HG03039 (cell line): ENCODE measurements at regions not wholly inside any gene's neighbourhood (a gene's known extent, or its start where the extent isn't known, plus 50 kb on each side); places are given as distances from the start of the nearest gene placed in this dataset.
"Not testable (repeated sequence)": the region's sequence is repeated elsewhere in the genome, so short reads cannot be mapped to it uniquely, and the experiment has no call there.

ENCODE experiments used
- ATAC-seq: cut with Tn5 transposase; IDR thresholded peaks from one replicate; pipeline ENCODE4 v1.9.1; 2021; ENCODE audit warnings: mild to moderate bottlenecking, moderate library complexity; ENCODE audit not compliant: unreplicated experiment

DNA sequence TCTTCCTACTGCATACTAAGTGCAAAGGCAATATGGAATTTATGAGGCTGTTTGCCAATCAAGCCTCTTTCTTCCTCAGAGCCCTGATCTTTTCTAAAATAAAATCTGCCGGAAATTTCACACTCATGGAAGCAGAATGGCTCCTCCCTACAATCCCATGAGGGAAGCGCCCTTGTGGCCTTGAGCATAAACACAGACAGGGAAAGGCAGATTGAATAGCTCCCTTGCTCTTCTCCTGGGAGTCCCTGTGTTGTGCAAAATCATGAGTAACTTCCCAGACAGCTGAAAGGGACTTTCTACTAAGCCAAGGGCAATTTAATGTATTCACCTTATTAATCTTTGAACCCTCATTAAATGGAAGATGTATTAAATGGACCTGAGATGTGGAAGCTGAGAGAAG, 226.1 kb upstream of the PIK3R1 start:
- ATAC-seq = no peak

- no peak for ATAC-seq
Observed at GRCh38 chr5:67986761-67987160, 228.8 kb upstream of the PIK3R1 start.

DNA sequence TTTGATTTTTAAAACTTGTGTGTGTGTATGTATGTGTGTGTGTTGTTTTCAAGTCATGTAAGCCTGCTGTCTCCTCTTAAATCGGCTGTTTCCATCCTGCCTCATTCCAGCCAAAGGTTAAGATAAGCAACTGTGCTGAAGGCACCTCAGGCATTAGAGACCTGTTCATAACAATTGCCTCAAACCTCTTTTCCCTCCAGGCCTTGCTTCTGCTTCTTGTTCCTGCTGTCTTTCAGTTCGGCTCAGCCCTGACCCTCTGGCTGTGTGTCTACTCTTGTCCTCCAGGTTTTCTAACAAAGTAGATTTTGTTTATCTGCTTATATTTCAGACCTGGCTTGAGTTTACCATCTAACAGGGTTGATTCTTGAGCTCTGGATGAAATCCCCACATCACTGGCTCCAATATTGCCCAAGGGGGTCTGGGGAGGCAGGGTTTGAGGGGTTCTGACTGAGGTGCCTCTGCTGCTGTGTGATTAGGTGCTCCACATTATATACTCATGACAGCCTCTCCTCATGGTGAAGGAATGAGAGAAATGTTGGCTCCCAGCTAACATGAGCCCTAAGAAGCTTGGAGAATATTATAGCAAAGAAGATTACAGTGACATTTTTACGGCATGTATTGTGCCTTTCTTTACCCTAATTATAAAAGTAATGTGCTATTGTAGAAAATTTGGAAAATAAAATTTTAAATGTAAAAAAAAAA, 229.7 kb upstream of the PIK3R1 start:
- ATAC-seq = no peak

- no peak for ATAC-seq
Observed at GRCh38 chr5:67984546-67984945, 231.0 kb upstream of the PIK3R1 start.

DNA sequence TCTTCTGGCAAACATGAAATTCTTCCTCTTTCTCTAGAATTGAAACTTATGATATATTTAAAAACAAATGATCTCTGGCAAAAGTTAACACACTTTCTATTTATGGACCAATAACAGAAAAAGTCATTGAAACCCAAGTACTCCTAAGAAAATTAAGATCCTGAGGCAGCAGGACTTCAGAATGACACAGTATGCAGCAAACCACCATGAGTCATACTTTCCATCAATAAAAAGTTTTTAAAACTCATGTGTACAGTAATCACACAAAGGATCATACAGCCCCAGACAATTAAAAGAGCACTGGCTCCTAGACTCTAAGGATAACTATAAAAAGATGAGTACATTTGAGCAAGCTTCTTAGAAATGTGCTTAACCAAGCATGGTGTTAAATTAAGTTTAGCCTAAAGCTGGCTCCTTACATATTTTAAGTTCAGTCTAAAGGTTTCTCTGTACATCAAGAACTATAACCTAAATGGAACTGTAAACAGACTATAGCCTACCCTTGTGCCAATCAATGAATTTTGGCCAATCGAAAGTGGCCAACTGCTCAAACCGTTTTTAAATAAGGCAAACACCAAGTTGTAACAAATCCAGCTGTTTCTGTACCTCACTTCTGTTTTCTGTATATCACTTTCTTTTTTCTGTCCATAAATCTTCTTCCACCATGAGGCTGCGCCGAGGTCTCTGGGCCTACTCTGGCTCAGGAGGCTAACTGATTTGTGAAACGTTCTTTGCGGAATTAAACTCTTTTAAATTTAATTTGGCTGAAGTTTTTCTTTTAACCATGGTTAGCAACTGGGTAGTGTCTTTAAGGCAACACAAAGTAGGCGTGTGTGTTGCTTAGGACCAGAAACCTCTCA, 232.1 kb upstream of the PIK3R1 start:
- ATAC-seq = no peak

GRCh38 chr5:67982160-67982559, 233.4 kb upstream of the PIK3R1 start:
- not testable (repeated sequence) for ATAC-seq

GRCh38 chr5:67978171-67978570, 237.4 kb upstream of the PIK3R1 start:
- ATAC-seq = no peak

- no peak for ATAC-seq
Observed at GRCh38 chr5:67976891-67977601, 238.5 kb upstream of the PIK3R1 start.

DNA sequence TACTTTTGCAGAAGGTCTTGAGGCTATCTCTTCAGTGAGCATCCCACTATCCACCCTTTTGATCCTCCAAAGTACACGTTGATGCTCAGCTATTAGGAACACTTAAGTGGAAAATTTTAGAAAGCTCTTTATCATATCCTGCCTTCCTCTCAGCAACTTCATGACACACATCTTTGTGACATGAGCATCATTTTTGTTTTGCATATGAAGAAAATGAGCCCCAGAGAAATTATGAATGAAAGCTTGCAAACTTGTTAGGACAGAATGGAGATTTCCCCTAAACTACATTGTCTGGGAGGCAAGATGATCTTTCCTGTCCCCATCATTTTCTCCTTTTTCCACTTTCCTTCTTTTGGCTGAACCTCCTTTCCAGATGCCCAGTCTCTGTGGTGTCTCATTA, 239.4 kb upstream of the PIK3R1 start:
- no peak for ATAC-seq

GRCh38 chr5:67974471-67974870, 241.1 kb upstream of the PIK3R1 start:
- ATAC-seq = no peak

DNA sequence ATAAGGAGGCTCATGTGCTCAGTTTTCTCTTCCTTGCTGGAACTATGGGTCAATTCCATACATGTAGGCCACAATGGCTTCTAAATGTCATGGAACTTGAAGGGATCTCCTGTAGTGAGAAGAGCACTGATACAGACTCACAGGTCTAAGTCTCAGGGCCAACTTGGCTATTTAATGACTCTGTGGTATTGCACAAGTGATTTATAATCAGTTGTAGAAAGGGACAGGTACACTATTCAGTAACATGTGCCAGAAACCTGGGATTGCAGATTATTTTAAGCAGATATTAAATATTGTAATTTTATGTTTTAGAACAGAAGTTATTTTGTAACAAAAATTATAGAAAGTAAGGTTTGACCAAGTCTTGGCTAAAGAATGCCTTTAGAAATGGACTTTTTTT, 241.5 kb upstream of the PIK3R1 start:
- no peak for ATAC-seq

- no peak for ATAC-seq
Observed at GRCh38 chr5:67971971-67972821, 243.4 kb upstream of the PIK3R1 start.

DNA sequence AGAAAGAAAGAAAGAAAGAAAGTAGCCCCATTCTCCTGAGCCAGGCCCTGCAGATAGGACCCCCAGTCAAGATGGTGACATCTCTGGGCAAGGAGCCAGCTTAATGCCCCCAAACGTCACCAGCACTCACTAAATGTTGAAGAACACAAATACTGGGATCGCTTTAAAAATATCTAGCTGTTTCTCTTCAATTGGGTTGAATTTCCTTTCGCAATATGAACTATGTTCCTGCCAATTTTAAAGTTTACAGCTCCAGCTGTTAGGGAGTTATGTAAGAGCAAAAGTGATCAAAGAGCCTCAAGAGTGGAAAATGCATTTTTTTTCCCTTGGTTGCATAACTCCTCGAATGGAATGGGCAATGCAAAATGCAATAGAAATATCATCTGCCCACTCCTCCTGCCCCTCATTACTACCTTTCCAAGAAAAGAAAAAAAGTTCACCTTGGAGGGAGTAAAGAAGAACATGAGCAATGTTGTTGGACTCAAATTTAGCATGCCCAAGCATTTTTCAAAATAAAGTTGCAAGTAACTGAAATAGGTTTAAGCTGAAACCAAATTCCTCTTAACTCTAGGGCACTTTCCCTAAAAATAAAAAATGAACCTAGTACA, 244.2 kb upstream of the PIK3R1 start:
- ATAC-seq = no peak

GRCh38 chr5:67969631-67970030, 245.9 kb upstream of the PIK3R1 start:
- ATAC-seq = no peak

DNA sequence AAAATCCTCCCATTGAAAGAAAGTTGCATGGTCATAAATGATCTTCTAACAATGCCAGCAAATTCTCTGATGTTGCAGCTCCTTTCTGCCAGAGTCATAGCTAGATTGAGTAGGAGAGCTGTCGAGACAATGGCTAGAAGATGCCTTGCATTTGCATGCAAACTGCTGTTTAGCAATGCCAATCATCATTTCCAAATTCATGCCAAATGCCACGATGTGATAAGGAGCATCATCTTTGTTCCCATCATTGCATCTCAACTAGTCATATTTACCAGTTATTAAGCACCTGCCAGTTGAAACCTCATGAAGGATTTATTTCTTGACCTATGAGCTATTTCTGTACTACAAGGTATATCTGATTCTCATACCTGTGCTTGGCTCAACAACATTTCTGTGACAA, 246.4 kb upstream of the PIK3R1 start:
- ATAC-seq = no peak

DNA sequence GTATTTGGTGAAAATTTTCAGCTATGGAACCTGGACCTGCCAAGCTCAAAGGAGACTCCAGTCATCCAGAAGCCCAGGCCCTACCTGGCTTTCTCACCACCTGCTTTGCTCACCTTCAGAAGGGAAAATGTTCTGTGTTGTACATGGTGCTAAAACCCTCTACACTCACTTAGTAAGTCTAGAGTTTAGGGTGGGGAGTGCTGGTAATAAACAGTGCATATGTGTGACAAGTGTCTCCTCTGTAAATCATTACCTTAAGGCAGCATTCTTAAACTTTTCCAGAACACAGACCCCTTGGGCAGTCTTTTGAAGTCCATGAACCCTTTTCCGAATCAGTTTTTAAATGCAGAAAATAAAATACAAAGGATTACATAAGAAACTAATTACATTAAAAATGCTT, 248.8 kb upstream of the PIK3R1 start:
- ATAC-seq = no peak

DNA sequence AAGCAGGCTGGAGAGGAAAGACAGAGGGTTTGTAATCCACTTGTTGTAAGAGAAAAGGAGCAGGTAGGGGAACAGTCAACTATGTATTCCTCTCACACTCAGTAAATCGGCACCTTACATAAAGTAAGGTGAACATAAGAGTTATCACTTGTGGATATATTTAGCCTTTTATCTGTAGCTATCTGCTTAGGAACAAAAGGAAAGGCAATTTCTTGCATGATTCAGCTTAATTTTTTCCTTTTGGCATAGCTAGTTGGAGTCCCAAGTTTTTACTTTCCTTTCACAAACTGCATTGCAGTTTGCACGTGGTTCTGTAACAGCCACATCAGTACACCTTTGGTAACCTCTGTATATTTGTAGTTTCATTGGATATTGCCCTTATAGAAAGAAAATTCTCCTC, 250.9 kb upstream of the PIK3R1 start:
- ATAC-seq = no peak

DNA sequence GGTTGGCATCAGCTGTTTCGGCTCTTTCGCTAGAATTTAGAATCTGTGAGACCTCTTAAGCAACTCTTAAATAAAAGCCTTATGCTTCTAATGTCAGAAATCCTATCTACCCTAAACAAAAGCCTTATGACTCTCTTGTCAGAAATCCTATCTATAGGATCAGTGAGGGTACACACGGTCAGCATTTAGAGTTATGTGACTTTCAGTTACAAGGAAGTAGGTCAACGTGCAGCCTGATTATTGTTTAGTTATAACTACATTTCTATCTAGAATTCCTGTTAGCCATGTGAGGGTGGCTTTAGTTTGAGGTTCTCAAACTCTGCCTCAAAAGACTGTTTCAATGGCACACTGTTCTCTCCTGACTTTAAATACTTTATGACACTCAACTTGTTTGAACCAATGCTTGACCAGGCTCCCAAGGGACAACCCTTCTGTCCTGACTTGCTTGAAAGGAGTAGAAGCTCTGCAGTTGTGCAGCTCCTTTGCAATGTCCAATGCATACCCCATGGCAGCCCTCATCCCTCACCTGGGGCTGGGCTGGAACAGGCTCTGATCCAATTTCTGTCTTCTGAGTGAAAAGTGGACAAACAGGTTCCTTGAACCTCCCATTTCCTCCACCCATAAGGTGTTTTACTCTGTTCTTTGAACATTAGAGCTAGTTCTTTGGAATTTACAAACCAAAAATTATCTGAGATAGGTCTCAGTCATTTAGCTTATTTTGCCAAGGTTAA, 251.6 kb upstream of the PIK3R1 start:
- ATAC-seq = no peak

DNA sequence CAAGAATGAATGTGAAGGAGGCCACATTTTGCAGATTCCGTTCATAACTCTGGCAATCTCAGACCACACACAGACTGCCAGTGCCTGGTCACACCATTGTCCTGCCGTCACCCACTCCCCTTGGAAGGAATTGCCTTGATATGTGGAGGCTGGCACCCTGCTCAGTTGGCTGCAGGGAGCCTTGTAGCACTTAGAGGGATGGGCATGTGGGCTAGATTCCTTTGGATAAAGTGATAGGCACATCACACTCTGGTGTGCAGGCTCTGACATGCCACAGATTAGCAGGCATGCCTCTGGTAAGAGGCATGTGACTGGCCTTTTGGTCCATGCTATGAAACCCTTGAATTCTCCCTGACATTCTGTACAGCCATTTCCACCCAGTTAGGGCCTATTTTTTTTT, 254.6 kb upstream of the PIK3R1 start:
- no peak for ATAC-seq

GRCh38 chr5:67957374-67957773, 258.2 kb upstream of the PIK3R1 start:
- ATAC-seq = no peak
